ENCODE measurements at regions not wholly inside any gene's neighbourhood (a gene's known extent, or its start where the extent isn't known, plus 50 kb on each side); places are given as distances from the start of the nearest gene placed in this dataset.
"Not testable (repeated sequence)": the region's sequence is repeated elsewhere in the genome, so short reads cannot be mapped to it uniquely, and the experiment has no call there.

- no peak for DNase-seq
Observed at GRCh38 chr4:62619971-62620370, 1419.8 kb downstream of the ADGRL3 start.

GRCh38 chr4:62618042-62618441 lies 1417.9 kb downstream of the ADGRL3 start:
- DNase-seq, result no peak

- DNase-seq, result no peak
Observed at GRCh38 chr4:62601737-62602136, 1401.6 kb downstream of the ADGRL3 start.

GRCh38 chr4:62595265-62595664 lies 1395.1 kb downstream of the ADGRL3 start:
- DNase-seq, result not testable (repeated sequence)

- no peak for DNase-seq
Observed at GRCh38 chr4:62591756-62592155, 1391.6 kb downstream of the ADGRL3 start.

GRCh38 chr4:62588671-62589070 lies 1388.5 kb downstream of the ADGRL3 start:
- no peak for DNase-seq

GRCh38 chr4:62571494-62571893 lies 1371.4 kb downstream of the ADGRL3 start:
- DNase-seq, result no peak

GRCh38 chr4:62560858-62561257 lies 1360.7 kb downstream of the ADGRL3 start:
- no peak for DNase-seq

- DNase-seq, result no peak
Observed at GRCh38 chr4:62550121-62550520, 1350.0 kb downstream of the ADGRL3 start.

- no peak for DNase-seq
Observed at GRCh38 chr4:62549601-62550000, 1349.5 kb downstream of the ADGRL3 start.

GRCh38 chr4:62548765-62549164 lies 1348.6 kb downstream of the ADGRL3 start:
- DNase-seq, result no peak

- no peak for DNase-seq
Observed at GRCh38 chr4:62548108-62548524, 1348.0 kb downstream of the ADGRL3 start.

- no peak for DNase-seq
Observed at GRCh38 chr4:62544428-62544827, 1344.3 kb downstream of the ADGRL3 start.

GRCh38 chr4:62543002-62543401 lies 1342.9 kb downstream of the ADGRL3 start:
- no peak for DNase-seq

GRCh38 chr4:62533573-62533972 lies 1333.4 kb downstream of the ADGRL3 start:
- no peak for DNase-seq

GRCh38 chr4:62531731-62532130 lies 1331.6 kb downstream of the ADGRL3 start:
- no peak for DNase-seq

- DNase-seq, result no peak
Observed at GRCh38 chr4:62531264-62531663, 1331.1 kb downstream of the ADGRL3 start.

GRCh38 chr4:62528874-62529273 lies 1328.7 kb downstream of the ADGRL3 start:
- no peak for DNase-seq

GRCh38 chr4:62526671-62527070 lies 1326.5 kb downstream of the ADGRL3 start:
- DNase-seq, result no peak

GRCh38 chr4:62523256-62523655 lies 1323.1 kb downstream of the ADGRL3 start:
- DNase-seq, result no peak

GRCh38 chr4:62522273-62522672 lies 1322.1 kb downstream of the ADGRL3 start:
- no peak for DNase-seq

GRCh38 chr4:62517716-62518115 lies 1317.6 kb downstream of the ADGRL3 start:
- DNase-seq, result no peak

GRCh38 chr4:62513306-62513705 lies 1313.2 kb downstream of the ADGRL3 start:
- no peak for DNase-seq

- DNase-seq, result no peak
Observed at GRCh38 chr4:62512271-62512670, 1312.1 kb downstream of the ADGRL3 start.

GRCh38 chr4:62510228-62510627 lies 1310.1 kb downstream of the ADGRL3 start:
- no peak for DNase-seq

- no peak for DNase-seq
Observed at GRCh38 chr4:62500296-62500695, 1300.2 kb downstream of the ADGRL3 start.
